ENCODE measurements at regions not wholly inside any gene's neighbourhood (a gene's known extent, or its start where the extent isn't known, plus 50 kb on each side); places are given as distances from the start of the nearest gene placed in this dataset.
"Not testable (repeated sequence)": the region's sequence is repeated elsewhere in the genome, so short reads cannot be mapped to it uniquely, and the experiment has no call there.

- not testable (repeated sequence) for TF ChIP-seq CSRNP3 (CRISPR knock-in tag; IDR thresholded peaks at IDR 0.05); ZFP3 (CRISPR knock-in tag; IDR thresholded peaks at IDR 0.05); TOX (CRISPR knock-in tag; IDR thresholded peaks at IDR 0.05; ENCODE audit: borderline replicate concordance); PATZ1 (CRISPR knock-in tag; IDR thresholded peaks at IDR 0.05; ENCODE audit: borderline replicate concordance); RARB (CRISPR knock-in tag; IDR thresholded peaks at IDR 0.05); CREB5 (CRISPR knock-in tag; IDR thresholded peaks at IDR 0.05; ENCODE audit: low read depth); ZFP30 (CRISPR knock-in tag; IDR thresholded peaks at IDR 0.05); GLIS3 (CRISPR knock-in tag; IDR thresholded peaks at IDR 0.05); TSHZ2 (CRISPR knock-in tag; IDR thresholded peaks at IDR 0.05); ZC3H10 (CRISPR knock-in tag; IDR thresholded peaks at IDR 0.05); ZNF565 (CRISPR knock-in tag; conservative IDR thresholded peaks at IDR 0.05; ENCODE audit: low read depth); POU6F1 (CRISPR knock-in tag; IDR thresholded peaks at IDR 0.05; ENCODE audit: borderline replicate concordance, low read depth)
These were observed 257.1 kb downstream of the S1PR1 start for GRCh38 chr1:101493920-101494319.
